ENCODE measurements at regions not wholly inside any gene's neighbourhood (a gene's known extent, or its start where the extent isn't known, plus 50 kb on each side); places are given as distances from the start of the nearest gene placed in this dataset.

DNA sequence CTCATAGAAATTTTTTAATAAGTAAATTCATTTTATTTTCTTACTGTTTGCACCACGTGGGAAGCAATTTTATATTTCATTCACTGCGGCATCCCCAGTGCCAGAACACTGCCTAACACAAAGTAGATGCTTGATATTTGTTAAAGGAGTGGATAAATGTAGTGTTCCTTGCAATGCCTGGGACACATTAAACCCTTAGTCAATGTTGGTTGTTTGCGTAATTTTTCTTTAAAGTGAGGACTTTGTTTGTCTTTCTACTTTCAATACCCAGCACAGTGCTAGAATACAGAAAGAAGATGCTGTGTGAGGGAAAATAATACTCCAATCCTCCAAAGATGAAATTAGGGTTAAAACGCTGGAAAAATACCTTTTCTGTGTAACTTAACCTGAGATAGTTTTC is 299.3 kb downstream of the MAP2K6 start:
- DNase-seq (ENCODE audit: low spot score) = no peak
- TF ChIP-seq, protein P1, sequence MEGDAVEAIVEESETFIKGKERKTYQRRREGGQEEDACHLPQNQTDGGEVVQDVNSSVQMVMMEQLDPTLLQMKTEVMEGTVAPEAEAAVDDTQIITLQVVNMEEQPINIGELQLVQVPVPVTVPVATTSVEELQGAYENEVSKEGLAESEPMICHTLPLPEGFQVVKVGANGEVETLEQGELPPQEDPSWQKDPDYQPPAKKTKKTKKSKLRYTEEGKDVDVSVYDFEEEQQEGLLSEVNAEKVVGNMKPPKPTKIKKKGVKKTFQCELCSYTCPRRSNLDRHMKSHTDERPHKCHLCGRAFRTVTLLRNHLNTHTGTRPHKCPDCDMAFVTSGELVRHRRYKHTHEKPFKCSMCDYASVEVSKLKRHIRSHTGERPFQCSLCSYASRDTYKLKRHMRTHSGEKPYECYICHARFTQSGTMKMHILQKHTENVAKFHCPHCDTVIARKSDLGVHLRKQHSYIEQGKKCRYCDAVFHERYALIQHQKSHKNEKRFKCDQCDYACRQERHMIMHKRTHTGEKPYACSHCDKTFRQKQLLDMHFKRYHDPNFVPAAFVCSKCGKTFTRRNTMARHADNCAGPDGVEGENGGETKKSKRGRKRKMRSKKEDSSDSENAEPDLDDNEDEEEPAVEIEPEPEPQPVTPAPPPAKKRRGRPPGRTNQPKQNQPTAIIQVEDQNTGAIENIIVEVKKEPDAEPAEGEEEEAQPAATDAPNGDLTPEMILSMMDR (IDR thresholded peaks at IDR 0.05; ENCODE audit: extremely low read depth, insufficient read depth, missing control alignments) = no peak
- in situ Hi-C loops (cut with MboI; ENCODE audit: low pct_unique_long_range_greater_than_20kb, low sequenced_read_pairs, unreplicated experiment) = no loop called here

DNA sequence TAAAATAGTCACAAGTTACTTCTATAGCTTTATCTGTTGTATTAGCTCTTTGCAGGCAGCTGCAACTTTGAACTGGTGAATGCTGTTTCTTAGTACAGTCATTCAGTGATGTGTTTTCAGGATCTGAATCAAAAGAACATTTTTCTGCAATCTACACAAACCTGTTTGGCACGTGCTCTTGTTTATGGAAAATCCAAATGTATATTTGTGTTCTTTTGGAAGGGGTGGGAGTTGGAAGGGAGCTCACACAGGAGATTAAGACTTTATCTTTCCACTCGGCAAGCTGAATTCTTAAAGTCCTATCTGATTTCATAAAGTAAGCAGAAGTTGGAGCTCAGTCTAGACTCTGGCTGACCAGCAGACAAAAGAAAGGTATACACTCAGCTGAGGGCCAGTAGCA is 300.2 kb downstream of the MAP2K6 start:
- TF ChIP-seq, protein P1 (IDR thresholded peaks at IDR 0.05; ENCODE audit: extremely low read depth, insufficient read depth, missing control alignments) = no peak
- in situ Hi-C loops (cut with MboI; ENCODE audit: low pct_unique_long_range_greater_than_20kb, low sequenced_read_pairs, unreplicated experiment) = no loop called here
- no peak for DNase-seq (ENCODE audit: low spot score)

DNA sequence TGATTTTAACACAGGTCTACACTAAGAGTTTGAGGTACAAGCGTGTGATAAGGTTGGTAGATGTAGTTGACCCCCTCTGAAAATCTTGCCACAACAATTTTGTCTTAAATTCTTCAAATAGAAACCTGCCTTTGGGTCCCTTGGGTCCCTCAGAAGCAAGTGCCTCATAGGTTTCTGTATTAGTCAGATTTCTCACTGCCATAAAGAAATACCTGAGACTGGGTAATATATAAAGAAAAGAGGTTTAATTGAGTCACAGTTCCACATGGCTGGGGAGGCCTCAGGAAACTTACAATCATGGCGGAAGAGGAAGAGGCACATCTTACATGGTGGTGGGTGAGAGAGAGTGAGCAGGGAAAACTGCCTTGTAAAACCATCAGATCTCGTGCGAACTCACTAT is 301.2 kb downstream of the MAP2K6 start:
- TF ChIP-seq, protein P1 (IDR thresholded peaks at IDR 0.05; ENCODE audit: extremely low read depth, insufficient read depth, missing control alignments) = no peak
- in situ Hi-C loops (cut with MboI; ENCODE audit: low pct_unique_long_range_greater_than_20kb, low sequenced_read_pairs, unreplicated experiment) = no loop called here
- DNase-seq (ENCODE audit: low spot score) = no peak

DNA sequence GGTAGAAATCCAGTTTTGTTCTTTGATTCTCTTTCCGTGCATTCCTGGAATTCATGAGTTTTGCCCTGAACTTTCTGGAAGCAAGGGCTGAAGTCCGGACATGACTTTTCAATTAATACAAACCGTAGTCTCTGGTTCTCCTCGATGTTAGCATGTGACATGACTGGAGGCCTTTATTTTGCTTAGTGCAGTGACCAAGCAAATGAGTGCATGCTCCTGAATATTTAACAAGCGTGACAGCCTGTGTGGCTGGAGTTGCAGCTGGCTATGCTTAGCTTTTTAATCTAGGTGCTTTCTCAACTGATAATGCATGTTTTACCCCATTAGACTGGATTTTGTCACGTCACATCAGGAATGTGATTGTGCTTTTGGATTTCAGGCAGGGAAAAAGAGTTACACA is 302.1 kb downstream of the MAP2K6 start:
- in situ Hi-C loops (cut with MboI; ENCODE audit: low pct_unique_long_range_greater_than_20kb, low sequenced_read_pairs, unreplicated experiment) = no loop called here
- TF ChIP-seq, protein P1 (IDR thresholded peaks at IDR 0.05; ENCODE audit: extremely low read depth, insufficient read depth, missing control alignments) = no peak

DNA sequence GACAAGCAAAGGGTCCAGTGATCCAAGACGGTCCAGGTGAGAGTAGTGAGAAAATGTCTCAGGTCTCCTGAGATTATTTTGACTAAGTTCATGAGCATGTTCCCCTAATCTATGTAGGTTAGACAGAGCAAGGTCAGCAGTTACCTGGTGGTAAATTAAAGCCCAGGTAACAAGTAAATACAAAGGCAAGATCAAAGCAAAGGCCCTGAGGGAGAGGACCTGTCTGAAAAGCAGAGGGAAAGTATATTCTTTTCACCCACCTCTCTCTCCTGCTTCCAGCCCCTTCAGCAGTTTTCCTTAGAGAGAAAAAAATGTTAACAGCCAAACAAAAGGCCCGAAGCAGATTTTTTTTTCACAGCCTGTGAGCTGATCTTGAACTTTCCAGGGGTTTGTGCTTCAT is 302.7 kb downstream of the MAP2K6 start:
- no peak for DNase-seq (ENCODE audit: low spot score)
- in situ Hi-C loops (cut with MboI; ENCODE audit: low pct_unique_long_range_greater_than_20kb, low sequenced_read_pairs, unreplicated experiment) = no loop called here
- TF ChIP-seq, protein P1 (IDR thresholded peaks at IDR 0.05; ENCODE audit: extremely low read depth, insufficient read depth, missing control alignments) = no peak

More for the DNA sequence above, 302.1 kb downstream of the MAP2K6 start:
- DNase-seq (ENCODE audit: low spot score) = no peak

DNA sequence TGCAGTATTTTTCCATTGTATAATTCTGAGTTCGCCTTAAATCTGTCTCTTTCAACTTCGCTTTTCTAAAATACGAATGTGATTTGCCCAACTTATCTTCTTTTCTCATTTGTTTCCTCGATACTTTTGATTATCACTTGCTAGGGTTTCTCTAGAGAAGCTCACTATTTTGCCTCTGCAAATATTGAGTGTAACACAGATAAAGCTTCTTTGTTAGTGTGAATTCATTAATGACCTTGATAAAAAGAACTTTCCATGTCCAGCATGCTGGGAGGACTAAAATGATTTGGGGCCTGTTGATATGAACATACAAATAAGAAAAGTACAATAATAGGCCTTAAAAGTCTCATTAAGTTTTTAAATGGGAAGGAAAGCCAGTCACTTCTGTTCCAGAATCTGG is 303.3 kb downstream of the MAP2K6 start:
- in situ Hi-C loops (cut with MboI; ENCODE audit: low pct_unique_long_range_greater_than_20kb, low sequenced_read_pairs, unreplicated experiment) = no loop called here
- TF ChIP-seq, protein P1 (IDR thresholded peaks at IDR 0.05; ENCODE audit: extremely low read depth, insufficient read depth, missing control alignments) = no peak
- no peak for DNase-seq (ENCODE audit: low spot score)
